MM.1S (cell line): ENCODE measurements at regions not wholly inside any gene's neighbourhood (a gene's known extent, or its start where the extent isn't known, plus 50 kb on each side); places are given as distances from the start of the nearest gene placed in this dataset.
A peak's percentile ranks its signal among the peaks of the same experiment; 100 is the strongest.

ENCODE experiments used
- CTCF ChIP-seq: fragments of 300-600 bp; sonication (generic); IDR thresholded peaks from 2 replicates; pipeline ENCODE4 v1.5.1; 2016; ENCODE audit warnings: antibody characterized with exemption, low read length, mixed read lengths
- EZH2 ChIP-seq: fragments of 300-600 bp; sonication (generic); optimal IDR thresholded peaks from 2 replicates; pipeline ENCODE3; 2017; ENCODE audit warnings: low read depth, mild to moderate bottlenecking, antibody characterized with exemption, low read length, mixed read lengths
- EZH2phosphoT487 ChIP-seq: fragments of 300-600 bp; sonication (generic); IDR thresholded peaks from 2 replicates; pipeline ENCODE4 v1.6.1; 2018; ENCODE audit warnings: antibody characterized with exemption, low read length

GRCh38 chr12:24025153-24025798 lies 75.8 kb upstream of the SOX5 start:
- TF ChIP-seq CTCF = peak; percentile 52
- TF ChIP-seq EZH2phosphoT487 = no peak
- no peak for TF ChIP-seq EZH2
